WTC11 (cell line): ENCODE measurements at regions not wholly inside any gene's neighbourhood (a gene's known extent, or its start where the extent isn't known, plus 50 kb on each side); places are given as distances from the start of the nearest gene placed in this dataset.

Source experiments
- ATAC-seq: fragments of 200-7000 bp; cut with Tn5 transposase; 2 replicates; pipeline ENCODE4 v1.10.0; 2021; ENCODE audit warnings: mild to moderate bottlenecking, moderate library complexity
- CTCF ChIA-PET: fragments of 300-600 bp; sonication (Branson Sonifier 250); formaldehyde crosslinking; loops from one replicate; lab custom pipeline; 2021; ENCODE audit warnings: antibody characterized with exemption; lab: Charles Lee
- POLR2A ChIA-PET: fragments of 350-600 bp; sonication (Branson Sonifier 250); formaldehyde crosslinking; loops from one replicate; lab custom pipeline; 2021; ENCODE audit warnings: antibody characterized with exemption; lab: Charles Lee
- DNase-seq: peaks from one replicate; pipeline ENCODE4 v3.0.0; 2021; ENCODE audit warnings: low spot score
- H3K27ac Mint-ChIP-seq: 2 replicates; pipeline ENCODE4 v1.8.0; 2021; ENCODE audit warnings: mixed read lengths
- H3K27me3 Mint-ChIP-seq: 2 replicates; pipeline ENCODE4 v1.8.0; 2021; ENCODE audit warnings: low read depth, mild to moderate bottlenecking, moderate library complexity, mixed read lengths
- H3K36me3 Mint-ChIP-seq: 2 replicates; pipeline ENCODE4 v1.8.0; 2021; ENCODE audit warnings: mixed read lengths
- H3K4me1 Mint-ChIP-seq: 2 replicates; pipeline ENCODE4 v1.8.0; 2022; ENCODE audit warnings: mixed read lengths
- H3K4me3 Mint-ChIP-seq: 2 replicates; pipeline ENCODE4 v1.8.0; 2021; ENCODE audit warnings: mild to moderate bottlenecking, moderate library complexity, mixed read lengths
- H3K9me3 Mint-ChIP-seq: 2 replicates; pipeline ENCODE4 v1.8.0; 2021; ENCODE audit warnings: mixed read lengths
- CREB1 ChIP-seq: sonication (generic); formaldehyde crosslinking; IDR thresholded peaks from 2 replicates; pipeline ENCODE4 v1.8.0; 2023; ENCODE audit warnings: mild to moderate bottlenecking, missing genetic modification reagents
- CREM ChIP-seq: sonication (generic); formaldehyde crosslinking; IDR thresholded peaks from 2 replicates; pipeline ENCODE4 v1.8.1; 2022; ENCODE audit warnings: mild to moderate bottlenecking, missing genetic modification reagents, moderate library complexity
- EMX1 ChIP-seq: fragments of 250-450 bp; sonication (Bioruptor Pico); IDR thresholded peaks from 2 replicates; pipeline ENCODE4 v1.8.0; 2021; ENCODE audit warnings: mild to moderate bottlenecking
- FOXK1 ChIP-seq: sonication (generic); formaldehyde crosslinking; IDR thresholded peaks from 2 replicates; pipeline ENCODE4 v1.8.0; 2022; ENCODE audit warnings: mild to moderate bottlenecking, moderate library complexity, missing genetic modification reagents
- JUN ChIP-seq: sonication (generic); formaldehyde crosslinking; IDR thresholded peaks from 2 replicates; pipeline ENCODE4 v1.8.0; 2023; ENCODE audit warnings: mild to moderate bottlenecking, missing genetic modification reagents
- KAT7 ChIP-seq: sonication (generic); formaldehyde crosslinking; IDR thresholded peaks from 2 replicates; pipeline ENCODE4 v1.8.1; 2023; ENCODE audit warnings: missing genetic modification reagents, mild to moderate bottlenecking, borderline replicate concordance
- MXD4 ChIP-seq: fragments of 250-450 bp; sonication (Bioruptor Pico); IDR thresholded peaks from 2 replicates; pipeline ENCODE4 v1.8.0; 2021; ENCODE audit warnings: mild to moderate bottlenecking, moderate library complexity, borderline replicate concordance
- NR1H2 ChIP-seq: sonication (generic); formaldehyde crosslinking; IDR thresholded peaks from 2 replicates; pipeline ENCODE4 v1.9.0; 2021; ENCODE audit warnings: mild to moderate bottlenecking, moderate library complexity, missing genetic modification reagents
- NR2C2 ChIP-seq: sonication (generic); formaldehyde crosslinking; IDR thresholded peaks from 2 replicates; pipeline ENCODE4 v1.8.0; 2022; ENCODE audit warnings: mild to moderate bottlenecking, missing genetic modification reagents
- SOX15 ChIP-seq: fragments of 250-450 bp; sonication (Bioruptor Pico); IDR thresholded peaks from 2 replicates; pipeline ENCODE4 v1.9.0; 2021; ENCODE audit warnings: mild to moderate bottlenecking
- SP1 ChIP-seq: sonication (generic); formaldehyde crosslinking; conservative IDR thresholded peaks from 2 replicates; pipeline ENCODE4 v1.8.1; 2022; ENCODE audit warnings: missing genetic modification reagents
- TP53 ChIP-seq: sonication (generic); formaldehyde crosslinking; IDR thresholded peaks from 2 replicates; pipeline ENCODE4 v1.8.1; 2023; ENCODE audit warnings: mild to moderate bottlenecking, missing genetic modification reagents
- ZNF416 ChIP-seq: fragments of 250-450 bp; sonication (Bioruptor Pico); IDR thresholded peaks from 2 replicates; pipeline ENCODE4 v1.9.0; 2021; ENCODE audit warnings: mild to moderate bottlenecking, inconsistent platforms
- TF ChIP-seq, protein P1 (sequence below): fragments of 250-450 bp; sonication (Bioruptor Pico); IDR thresholded peaks from 2 replicates; pipeline ENCODE4 v1.9.0; 2021; ENCODE audit warnings: mild to moderate bottlenecking, borderline replicate concordance
- TF ChIP-seq, protein P2 (sequence below): sonication (generic); formaldehyde crosslinking; IDR thresholded peaks from 2 replicates; pipeline ENCODE4 v1.8.1; 2022; ENCODE audit warnings: low read depth, missing genetic modification reagents, borderline replicate concordance
- TF ChIP-seq, protein P3 (sequence below): fragments of 200-600 bp; IDR thresholded peaks from 2 replicates; pipeline ENCODE4 v1.8.0; 2022; ENCODE audit warnings: antibody characterized with exemption
- TF ChIP-seq, protein P4 (sequence below): sonication (generic); formaldehyde crosslinking; IDR thresholded peaks from 2 replicates; pipeline ENCODE4 v1.8.0; 2023; ENCODE audit warnings: missing genetic modification reagents, mild to moderate bottlenecking, borderline replicate concordance

DNA sequence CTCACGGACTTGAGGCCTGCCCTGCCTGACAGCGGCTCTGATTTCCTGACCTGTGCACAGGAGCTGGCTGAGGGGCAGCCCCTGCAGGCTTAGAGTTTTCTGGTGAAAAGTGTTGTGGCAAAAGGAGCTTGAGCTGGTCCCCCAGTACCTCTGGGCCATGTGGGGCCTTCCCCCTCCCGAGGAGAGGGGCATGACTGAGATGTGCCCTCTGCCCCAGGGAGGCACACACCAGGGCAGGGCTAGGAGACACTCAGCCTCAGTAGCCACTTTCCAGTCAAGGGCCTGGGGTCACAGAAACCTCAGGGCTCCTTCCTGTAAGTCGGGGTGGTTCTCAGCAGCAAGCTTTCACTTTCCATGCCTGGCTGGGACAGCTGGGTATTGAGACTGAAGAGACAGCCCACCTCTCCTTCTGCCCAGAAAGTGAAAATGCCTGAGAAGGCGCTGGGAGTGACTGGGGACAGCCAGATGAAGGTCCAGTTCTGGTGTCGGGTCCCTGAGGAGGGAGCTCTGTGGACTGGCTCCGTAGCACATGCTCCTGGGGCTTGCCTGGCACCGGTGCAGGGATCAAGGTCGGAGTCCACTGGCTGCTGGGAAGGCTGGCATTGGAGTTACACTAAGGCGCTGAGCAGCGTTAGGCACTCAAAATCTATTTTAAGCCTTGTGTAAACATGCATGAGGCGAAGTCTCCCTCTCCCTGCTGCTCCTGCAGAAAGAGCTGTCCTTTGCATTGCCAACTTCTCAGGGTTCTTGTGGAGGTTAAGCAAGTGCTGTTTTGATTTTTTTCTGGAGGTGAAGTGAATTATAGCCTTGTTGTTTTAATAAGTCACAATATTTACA, 394.9 kb downstream of the GADD45G start:
- Mint-ChIP-seq H3K4me3 (no peak overlapping the region), H3K4me1 (peaks cover 29% of the 10 kb centered on the region), H3K27ac (0 out of 2 replicates have a peak overlapping the region, but pooled peaks have one; percentile 28), H3K9me3 (no peaks in the 10 kb centered on the region), H3K27me3 (no peaks in the 10 kb centered on the region), H3K36me3 (no peaks in the 10 kb centered on the region)
- DNase-seq (no peak), ATAC-seq (peak; percentile 27; the same call in 1 of the 2 replicates)
- TF ChIP-seq, protein P1, sequence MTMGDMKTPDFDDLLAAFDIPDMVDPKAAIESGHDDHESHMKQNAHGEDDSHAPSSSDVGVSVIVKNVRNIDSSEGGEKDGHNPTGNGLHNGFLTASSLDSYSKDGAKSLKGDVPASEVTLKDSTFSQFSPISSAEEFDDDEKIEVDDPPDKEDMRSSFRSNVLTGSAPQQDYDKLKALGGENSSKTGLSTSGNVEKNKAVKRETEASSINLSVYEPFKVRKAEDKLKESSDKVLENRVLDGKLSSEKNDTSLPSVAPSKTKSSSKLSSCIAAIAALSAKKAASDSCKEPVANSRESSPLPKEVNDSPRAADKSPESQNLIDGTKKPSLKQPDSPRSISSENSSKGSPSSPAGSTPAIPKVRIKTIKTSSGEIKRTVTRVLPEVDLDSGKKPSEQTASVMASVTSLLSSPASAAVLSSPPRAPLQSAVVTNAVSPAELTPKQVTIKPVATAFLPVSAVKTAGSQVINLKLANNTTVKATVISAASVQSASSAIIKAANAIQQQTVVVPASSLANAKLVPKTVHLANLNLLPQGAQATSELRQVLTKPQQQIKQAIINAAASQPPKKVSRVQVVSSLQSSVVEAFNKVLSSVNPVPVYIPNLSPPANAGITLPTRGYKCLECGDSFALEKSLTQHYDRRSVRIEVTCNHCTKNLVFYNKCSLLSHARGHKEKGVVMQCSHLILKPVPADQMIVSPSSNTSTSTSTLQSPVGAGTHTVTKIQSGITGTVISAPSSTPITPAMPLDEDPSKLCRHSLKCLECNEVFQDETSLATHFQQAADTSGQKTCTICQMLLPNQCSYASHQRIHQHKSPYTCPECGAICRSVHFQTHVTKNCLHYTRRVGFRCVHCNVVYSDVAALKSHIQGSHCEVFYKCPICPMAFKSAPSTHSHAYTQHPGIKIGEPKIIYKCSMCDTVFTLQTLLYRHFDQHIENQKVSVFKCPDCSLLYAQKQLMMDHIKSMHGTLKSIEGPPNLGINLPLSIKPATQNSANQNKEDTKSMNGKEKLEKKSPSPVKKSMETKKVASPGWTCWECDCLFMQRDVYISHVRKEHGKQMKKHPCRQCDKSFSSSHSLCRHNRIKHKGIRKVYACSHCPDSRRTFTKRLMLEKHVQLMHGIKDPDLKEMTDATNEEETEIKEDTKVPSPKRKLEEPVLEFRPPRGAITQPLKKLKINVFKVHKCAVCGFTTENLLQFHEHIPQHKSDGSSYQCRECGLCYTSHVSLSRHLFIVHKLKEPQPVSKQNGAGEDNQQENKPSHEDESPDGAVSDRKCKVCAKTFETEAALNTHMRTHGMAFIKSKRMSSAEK (CRISPR knock-in tag): no peak
- no peak for TF ChIP-seq NR2C2 (CRISPR knock-in tag)
- TF ChIP-seq, protein P2, sequence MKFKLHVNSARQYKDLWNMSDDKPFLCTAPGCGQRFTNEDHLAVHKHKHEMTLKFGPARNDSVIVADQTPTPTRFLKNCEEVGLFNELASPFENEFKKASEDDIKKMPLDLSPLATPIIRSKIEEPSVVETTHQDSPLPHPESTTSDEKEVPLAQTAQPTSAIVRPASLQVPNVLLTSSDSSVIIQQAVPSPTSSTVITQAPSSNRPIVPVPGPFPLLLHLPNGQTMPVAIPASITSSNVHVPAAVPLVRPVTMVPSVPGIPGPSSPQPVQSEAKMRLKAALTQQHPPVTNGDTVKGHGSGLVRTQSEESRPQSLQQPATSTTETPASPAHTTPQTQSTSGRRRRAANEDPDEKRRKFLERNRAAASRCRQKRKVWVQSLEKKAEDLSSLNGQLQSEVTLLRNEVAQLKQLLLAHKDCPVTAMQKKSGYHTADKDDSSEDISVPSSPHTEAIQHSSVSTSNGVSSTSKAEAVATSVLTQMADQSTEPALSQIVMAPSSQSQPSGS: no peak
- ChIA-PET POLR2A (no interaction called here), CTCF (interaction anchor here (1.0 to 2.2 kb wide), 7 partner anchors 53 to 406 kb away, joined by 3 to 10 read pairs (median 4); no protein-coding TSS in a partner anchor)

DNA sequence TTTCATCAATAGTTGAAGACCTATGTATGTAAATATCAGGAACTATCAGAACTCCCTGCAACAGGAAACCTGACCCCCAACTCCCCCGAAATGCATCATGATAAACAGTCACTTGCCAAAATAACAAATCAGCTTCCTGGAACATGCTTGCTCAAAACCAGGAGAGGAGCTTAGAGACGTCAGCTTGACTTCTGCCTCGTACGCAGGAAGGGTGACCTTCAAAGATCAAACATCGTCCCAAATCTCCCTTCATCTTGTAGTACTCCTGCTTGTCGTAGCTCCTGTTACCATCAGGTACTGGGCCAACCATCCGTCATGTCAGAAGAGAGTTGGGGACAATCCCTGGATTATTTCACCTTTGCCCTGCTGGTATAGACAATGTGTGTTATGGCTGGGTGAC, 396.1 kb downstream of the GADD45G start:
- Mint-ChIP-seq H3K4me3 (no peak overlapping the region), H3K27ac (no peak overlapping the region), H3K27me3 (no peaks in the 10 kb centered on the region), H3K36me3 (no peaks in the 10 kb centered on the region), H3K4me1 (peaks cover 23% of the 10 kb centered on the region), H3K9me3 (peaks cover 3% of the 10 kb centered on the region; the same call in 1 of the 2 replicates)
- ATAC-seq (no peak), DNase-seq (no peak)
- CTCF ChIA-PET: interaction anchor here (0.7 to 2.2 kb wide), 6 partner anchors 52 to 407 kb away, joined by 3 to 10 read pairs (median 4); no protein-coding TSS in a partner anchor
- no peak for TF ChIP-seq EMX1
- TF ChIP-seq, protein P3, sequence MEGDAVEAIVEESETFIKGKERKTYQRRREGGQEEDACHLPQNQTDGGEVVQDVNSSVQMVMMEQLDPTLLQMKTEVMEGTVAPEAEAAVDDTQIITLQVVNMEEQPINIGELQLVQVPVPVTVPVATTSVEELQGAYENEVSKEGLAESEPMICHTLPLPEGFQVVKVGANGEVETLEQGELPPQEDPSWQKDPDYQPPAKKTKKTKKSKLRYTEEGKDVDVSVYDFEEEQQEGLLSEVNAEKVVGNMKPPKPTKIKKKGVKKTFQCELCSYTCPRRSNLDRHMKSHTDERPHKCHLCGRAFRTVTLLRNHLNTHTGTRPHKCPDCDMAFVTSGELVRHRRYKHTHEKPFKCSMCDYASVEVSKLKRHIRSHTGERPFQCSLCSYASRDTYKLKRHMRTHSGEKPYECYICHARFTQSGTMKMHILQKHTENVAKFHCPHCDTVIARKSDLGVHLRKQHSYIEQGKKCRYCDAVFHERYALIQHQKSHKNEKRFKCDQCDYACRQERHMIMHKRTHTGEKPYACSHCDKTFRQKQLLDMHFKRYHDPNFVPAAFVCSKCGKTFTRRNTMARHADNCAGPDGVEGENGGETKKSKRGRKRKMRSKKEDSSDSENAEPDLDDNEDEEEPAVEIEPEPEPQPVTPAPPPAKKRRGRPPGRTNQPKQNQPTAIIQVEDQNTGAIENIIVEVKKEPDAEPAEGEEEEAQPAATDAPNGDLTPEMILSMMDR: no peak
- TF ChIP-seq TP53 (CRISPR knock-in tag): no peak
- no peak for TF ChIP-seq MXD4 (CRISPR knock-in tag)
- no peak for TF ChIP-seq CREM (CRISPR knock-in tag)
- no peak for TF ChIP-seq ZNF416 (CRISPR knock-in tag)
- no peak for TF ChIP-seq NR1H2
- TF ChIP-seq CREB1 (CRISPR knock-in tag): no peak
- no peak for TF ChIP-seq SP1 (CRISPR knock-in tag)
- no peak for TF ChIP-seq KAT7 (CRISPR knock-in tag)
- TF ChIP-seq, protein P4, sequence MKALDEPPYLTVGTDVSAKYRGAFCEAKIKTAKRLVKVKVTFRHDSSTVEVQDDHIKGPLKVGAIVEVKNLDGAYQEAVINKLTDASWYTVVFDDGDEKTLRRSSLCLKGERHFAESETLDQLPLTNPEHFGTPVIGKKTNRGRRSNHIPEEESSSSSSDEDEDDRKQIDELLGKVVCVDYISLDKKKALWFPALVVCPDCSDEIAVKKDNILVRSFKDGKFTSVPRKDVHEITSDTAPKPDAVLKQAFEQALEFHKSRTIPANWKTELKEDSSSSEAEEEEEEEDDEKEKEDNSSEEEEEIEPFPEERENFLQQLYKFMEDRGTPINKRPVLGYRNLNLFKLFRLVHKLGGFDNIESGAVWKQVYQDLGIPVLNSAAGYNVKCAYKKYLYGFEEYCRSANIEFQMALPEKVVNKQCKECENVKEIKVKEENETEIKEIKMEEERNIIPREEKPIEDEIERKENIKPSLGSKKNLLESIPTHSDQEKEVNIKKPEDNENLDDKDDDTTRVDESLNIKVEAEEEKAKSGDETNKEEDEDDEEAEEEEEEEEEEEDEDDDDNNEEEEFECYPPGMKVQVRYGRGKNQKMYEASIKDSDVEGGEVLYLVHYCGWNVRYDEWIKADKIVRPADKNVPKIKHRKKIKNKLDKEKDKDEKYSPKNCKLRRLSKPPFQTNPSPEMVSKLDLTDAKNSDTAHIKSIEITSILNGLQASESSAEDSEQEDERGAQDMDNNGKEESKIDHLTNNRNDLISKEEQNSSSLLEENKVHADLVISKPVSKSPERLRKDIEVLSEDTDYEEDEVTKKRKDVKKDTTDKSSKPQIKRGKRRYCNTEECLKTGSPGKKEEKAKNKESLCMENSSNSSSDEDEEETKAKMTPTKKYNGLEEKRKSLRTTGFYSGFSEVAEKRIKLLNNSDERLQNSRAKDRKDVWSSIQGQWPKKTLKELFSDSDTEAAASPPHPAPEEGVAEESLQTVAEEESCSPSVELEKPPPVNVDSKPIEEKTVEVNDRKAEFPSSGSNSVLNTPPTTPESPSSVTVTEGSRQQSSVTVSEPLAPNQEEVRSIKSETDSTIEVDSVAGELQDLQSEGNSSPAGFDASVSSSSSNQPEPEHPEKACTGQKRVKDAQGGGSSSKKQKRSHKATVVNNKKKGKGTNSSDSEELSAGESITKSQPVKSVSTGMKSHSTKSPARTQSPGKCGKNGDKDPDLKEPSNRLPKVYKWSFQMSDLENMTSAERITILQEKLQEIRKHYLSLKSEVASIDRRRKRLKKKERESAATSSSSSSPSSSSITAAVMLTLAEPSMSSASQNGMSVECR (CRISPR knock-in tag): no peak
- no peak for TF ChIP-seq SOX15 (CRISPR knock-in tag)
- no peak for TF ChIP-seq JUN (CRISPR knock-in tag)
- TF ChIP-seq FOXK1 (CRISPR knock-in tag): no peak
- POLR2A ChIA-PET: no interaction called here
